HAP-1 (cell line): ENCODE measurements at regions not wholly inside any gene's neighbourhood (a gene's known extent, or its start where the extent isn't known, plus 50 kb on each side); places are given as distances from the start of the nearest gene placed in this dataset.

Experiments used
- DNase-seq, 2 experiments: peaks; one replicate each; pipeline ENCODE4 v3.0.0-alpha.2; 2016 to 2020; ENCODE audit warnings: low spot score in 2 of 2
- H3K27me3 ChIP-seq: fragments of 250-450 bp; sonication (Bioruptor Pico); 2 replicates; pipeline ENCODE4 v1.5.1; 2020; ENCODE audit warnings: low read depth, mild to moderate bottlenecking, moderate library complexity
- H3K36me3 ChIP-seq: fragments of 250-450 bp; sonication (Bioruptor Pico); replicated peaks from 2 replicates; pipeline ENCODE4 v1.5.1; 2020; ENCODE audit warnings: mild to moderate bottlenecking
- H3K4me1 ChIP-seq: fragments of 250-450 bp; sonication (Bioruptor Pico); 2 replicates; pipeline ENCODE4 v1.5.1; 2020; ENCODE audit warnings: mild to moderate bottlenecking
- H3K4me3 ChIP-seq: fragments of 250-450 bp; sonication (Bioruptor Pico); 2 replicates; pipeline ENCODE4 v1.5.1; 2020; ENCODE audit warnings: mild to moderate bottlenecking, moderate library complexity
- H3K9me3 ChIP-seq: fragments of 250-450 bp; sonication (Bioruptor Pico); 2 replicates; pipeline ENCODE4 v1.5.1; 2020; ENCODE audit warnings: mild to moderate bottlenecking, moderate library complexity
- in situ Hi-C: fragments of 300-500 bp; cut with MboI; formaldehyde crosslinking; loops from 3 replicates; pipeline ENCODE4 v1.14.3; 2020; ENCODE audit warnings: low sequenced_read_pairs, inconsistent platforms, mixed read lengths

GRCh38 chrX:39296472-39296871, 495.2 kb downstream of the MID1IP1 start:
- DNase-seq: no peak
- Histone ChIP-seq H3K4me3 (no peak overlapping the region), H3K9me3 (no peaks in the 10 kb centered on the region), H3K36me3 (no peaks in the 10 kb centered on the region), H3K27me3 (no peaks in the 10 kb centered on the region), H3K4me1 (no peaks in the 10 kb centered on the region)
- in situ Hi-C loops: no loop called here

GRCh38 chrX:39298821-39299220, 497.6 kb downstream of the MID1IP1 start:
- H3K4me3 ChIP-seq: no peak overlapping the region
- DNase-seq: no peak
- in situ Hi-C loops: no loop called here
- no peaks in the 10 kb centered on the region for H3K9me3 ChIP-seq
- H3K4me1 ChIP-seq: no peaks in the 10 kb centered on the region
- no peaks in the 10 kb centered on the region for H3K27me3 ChIP-seq
- H3K36me3 ChIP-seq: no peaks in the 10 kb centered on the region

- Histone ChIP-seq H3K36me3 (no peaks in the 10 kb centered on the region), H3K4me3 (no peak overlapping the region), H3K27me3 (no peaks in the 10 kb centered on the region), H3K4me1 (no peaks in the 10 kb centered on the region), H3K9me3 (no peaks in the 10 kb centered on the region)
- DNase-seq: no peak
- in situ Hi-C loops: no loop called here
Observed at GRCh38 chrX:39299615-39300014, 498.4 kb downstream of the MID1IP1 start.

GRCh38 chrX:39301036-39301435, 499.8 kb downstream of the MID1IP1 start:
- no peaks in the 10 kb centered on the region for H3K4me1 ChIP-seq
- no peak for DNase-seq
- H3K27me3 ChIP-seq: no peaks in the 10 kb centered on the region
- in situ Hi-C loops: no loop called here
- no peaks in the 10 kb centered on the region for H3K9me3 ChIP-seq
- H3K4me3 ChIP-seq: no peak overlapping the region
- no peaks in the 10 kb centered on the region for H3K36me3 ChIP-seq

- no peaks in the 10 kb centered on the region for H3K36me3 ChIP-seq
- in situ Hi-C loops: no loop called here
- H3K9me3 ChIP-seq: no peaks in the 10 kb centered on the region
- H3K4me1 ChIP-seq: no peaks in the 10 kb centered on the region
- no peak overlapping the region for H3K4me3 ChIP-seq
- H3K27me3 ChIP-seq: no peaks in the 10 kb centered on the region
- DNase-seq: no peak
Observed at GRCh38 chrX:39302838-39303237, 501.6 kb downstream of the MID1IP1 start.

GRCh38 chrX:39304746-39305145, 503.5 kb downstream of the MID1IP1 start:
- no peaks in the 10 kb centered on the region for H3K27me3 ChIP-seq
- no peaks in the 10 kb centered on the region for H3K4me1 ChIP-seq
- no peaks in the 10 kb centered on the region for H3K9me3 ChIP-seq
- no peak overlapping the region for H3K4me3 ChIP-seq
- in situ Hi-C loops: no loop called here
- no peaks in the 10 kb centered on the region for H3K36me3 ChIP-seq
- DNase-seq: no peak

GRCh38 chrX:39307488-39307887, 506.2 kb downstream of the MID1IP1 start:
- H3K27me3 ChIP-seq: no peaks in the 10 kb centered on the region
- H3K9me3 ChIP-seq: no peaks in the 10 kb centered on the region
- no peaks in the 10 kb centered on the region for H3K4me1 ChIP-seq
- no peaks in the 10 kb centered on the region for H3K36me3 ChIP-seq
- in situ Hi-C loops: no loop called here
- H3K4me3 ChIP-seq: no peak overlapping the region
- DNase-seq: no peak

- in situ Hi-C loops: no loop called here
- Histone ChIP-seq H3K27me3 (no peaks in the 10 kb centered on the region), H3K36me3 (no peaks in the 10 kb centered on the region), H3K4me1 (no peaks in the 10 kb centered on the region), H3K9me3 (no peaks in the 10 kb centered on the region), H3K4me3 (no peak overlapping the region)
- no peak for DNase-seq
Observed at GRCh38 chrX:39308126-39308525, 506.9 kb downstream of the MID1IP1 start.

GRCh38 chrX:39309018-39309635, 507.9 kb downstream of the MID1IP1 start:
- DNase-seq: no peak

GRCh38 chrX:39309721-39310152, 508.5 kb downstream of the MID1IP1 start:
- Histone ChIP-seq H3K4me1 (no peaks in the 10 kb centered on the region), H3K4me3 (no peak overlapping the region), H3K9me3 (no peaks in the 10 kb centered on the region), H3K27me3 (no peaks in the 10 kb centered on the region), H3K36me3 (no peaks in the 10 kb centered on the region)
- in situ Hi-C loops: no loop called here
- DNase-seq: no peak

More at GRCh38 chrX:39309018-39309635, 507.9 kb downstream of the MID1IP1 start:
- no peaks in the 10 kb centered on the region for H3K9me3 ChIP-seq
- in situ Hi-C loops: no loop called here
- no peak overlapping the region for H3K4me3 ChIP-seq
- H3K36me3 ChIP-seq: no peaks in the 10 kb centered on the region
- H3K4me1 ChIP-seq: no peaks in the 10 kb centered on the region
- H3K27me3 ChIP-seq: no peaks in the 10 kb centered on the region

- in situ Hi-C loops: no loop called here
- H3K27me3 ChIP-seq: no peaks in the 10 kb centered on the region
- H3K9me3 ChIP-seq: no peaks in the 10 kb centered on the region
- no peak for DNase-seq
- no peak overlapping the region for H3K4me3 ChIP-seq
- H3K4me1 ChIP-seq: no peaks in the 10 kb centered on the region
- H3K36me3 ChIP-seq: no peaks in the 10 kb centered on the region
Observed at GRCh38 chrX:39310891-39311290, 509.6 kb downstream of the MID1IP1 start.

- DNase-seq: no peak
- H3K36me3 ChIP-seq: no peaks in the 10 kb centered on the region
- in situ Hi-C loops: no loop called here
- no peak overlapping the region for H3K4me3 ChIP-seq
- no peaks in the 10 kb centered on the region for H3K9me3 ChIP-seq
- H3K27me3 ChIP-seq: no peaks in the 10 kb centered on the region
- no peaks in the 10 kb centered on the region for H3K4me1 ChIP-seq
Observed at GRCh38 chrX:39311646-39312045, 510.4 kb downstream of the MID1IP1 start.

GRCh38 chrX:39313146-39313545, 511.9 kb downstream of the MID1IP1 start:
- H3K36me3 ChIP-seq: no peaks in the 10 kb centered on the region
- H3K27me3 ChIP-seq: no peaks in the 10 kb centered on the region
- in situ Hi-C loops: no loop called here
- H3K4me3 ChIP-seq: no peak overlapping the region
- no peaks in the 10 kb centered on the region for H3K4me1 ChIP-seq
- no peak for DNase-seq
- no peaks in the 10 kb centered on the region for H3K9me3 ChIP-seq

GRCh38 chrX:39318506-39319343, 517.5 kb downstream of the MID1IP1 start:
- Histone ChIP-seq H3K27me3 (no peaks in the 10 kb centered on the region), H3K36me3 (no peaks in the 10 kb centered on the region), H3K4me1 (no peaks in the 10 kb centered on the region), H3K9me3 (no peaks in the 10 kb centered on the region), H3K4me3 (no peak overlapping the region)
- in situ Hi-C loops: no loop called here
- no peak for DNase-seq
